ENCODE measurements at regions not wholly inside any gene's neighbourhood (a gene's known extent, or its start where the extent isn't known, plus 50 kb on each side); places are given as distances from the start of the nearest gene placed in this dataset.

DNA sequence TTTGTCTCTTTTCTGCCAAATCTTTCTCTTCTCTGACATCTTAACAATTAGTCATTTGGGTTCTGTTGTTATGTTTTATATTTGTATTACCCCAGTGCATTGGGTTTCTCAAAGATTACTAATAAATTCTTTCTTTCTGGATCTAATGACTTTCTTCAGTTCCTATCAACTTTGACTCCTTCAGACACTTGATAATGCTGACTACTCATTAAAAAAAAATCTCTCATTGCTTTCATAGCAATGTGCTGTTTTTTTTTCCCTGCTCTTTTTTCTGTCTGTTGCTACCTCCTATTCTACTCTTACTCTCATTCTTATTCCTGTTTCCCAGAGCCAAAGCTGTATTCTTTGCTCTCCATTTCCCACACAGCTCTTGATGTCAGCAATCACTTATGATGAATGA, 81.3 kb upstream of the MAP3K7 start:
- TF ChIP-seq SMC3 (conservative IDR thresholded peaks at IDR 0.05; ENCODE audit: poor library complexity): no peak
- TF ChIP-seq MXI1 (conservative IDR thresholded peaks at IDR 0.05; ENCODE audit: poor library complexity, severe bottlenecking): no peak
- no peak for TF ChIP-seq TAF1 (IDR thresholded peaks at IDR 0.05; ENCODE audit: low read depth)
- TF ChIP-seq POLR2AphosphoS5 (IDR thresholded peaks at IDR 0.05): no peak
- Histone ChIP-seq H3F3A (ENCODE audit: insufficient read depth, low read length, poor library complexity, severe bottlenecking) (no peaks in the 10 kb centered on the region), H3K79me2 (replicated peaks; ENCODE audit: insufficient read depth, low read length) (no peaks in the 10 kb centered on the region), H3K4me3 (ENCODE audit: low read length) (no peak overlapping the region), H3K27ac (ENCODE audit: low read length) (no peak overlapping the region), H3K9me2 (ENCODE audit: insufficient read depth, low read length) (no peaks in the 10 kb centered on the region), H3K9me3 (ENCODE audit: low read length) (no peaks in the 10 kb centered on the region), H2AFZ (ENCODE audit: low read depth, low read length) (no peak overlapping the region), H3K27me3 (ENCODE audit: insufficient read depth, low read depth, low read length) (no peaks in the 10 kb centered on the region), H4K20me1 (ENCODE audit: insufficient read depth) (no peaks in the 10 kb centered on the region), H3K36me3 (ENCODE audit: insufficient read depth, low read length) (no peaks in the 10 kb centered on the region), H3K4me2 (ENCODE audit: low read length) (no peak overlapping the region), H3K9ac (ENCODE audit: low read length) (no peak overlapping the region)

DNA sequence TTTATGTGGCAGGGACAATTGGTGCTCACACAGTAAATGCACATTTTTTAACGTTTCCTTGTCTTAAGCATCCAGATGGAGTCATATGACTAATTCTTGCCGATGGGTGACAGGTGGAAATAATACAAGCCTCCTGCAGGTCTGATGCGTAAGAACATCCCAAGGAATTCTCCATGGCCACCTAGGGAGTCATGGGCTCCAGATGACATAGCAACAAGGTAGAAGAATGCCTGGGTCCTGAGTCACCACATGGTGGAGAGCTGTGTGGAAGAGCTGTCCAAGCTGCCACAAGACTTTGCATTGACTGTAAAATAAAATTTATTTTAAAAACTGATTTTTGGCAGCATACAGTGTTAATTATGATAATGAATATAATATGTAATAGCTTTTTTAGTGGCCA, 77.0 kb upstream of the MAP3K7 start:
- Histone ChIP-seq H3K4me3 (ENCODE audit: low read length) (no peak overlapping the region), H4K20me1 (ENCODE audit: insufficient read depth) (no peaks in the 10 kb centered on the region), H3K9me3 (ENCODE audit: low read length) (no peaks in the 10 kb centered on the region), H3K27ac (ENCODE audit: low read length) (no peak overlapping the region), H3K27me3 (ENCODE audit: insufficient read depth, low read depth, low read length) (no peaks in the 10 kb centered on the region), H3K9me2 (ENCODE audit: insufficient read depth, low read length) (no peaks in the 10 kb centered on the region), H3F3A (ENCODE audit: insufficient read depth, low read length, poor library complexity, severe bottlenecking) (no peaks in the 10 kb centered on the region), H3K36me3 (ENCODE audit: insufficient read depth, low read length) (no peaks in the 10 kb centered on the region), H3K4me2 (ENCODE audit: low read length) (no peak overlapping the region), H3K9ac (ENCODE audit: low read length) (no peak overlapping the region), H2AFZ (ENCODE audit: low read depth, low read length) (no peak overlapping the region), H3K79me2 (replicated peaks; ENCODE audit: insufficient read depth, low read length) (no peaks in the 10 kb centered on the region)
- no peak for TF ChIP-seq TAF1 (IDR thresholded peaks at IDR 0.05; ENCODE audit: low read depth)
- TF ChIP-seq, protein P1, sequence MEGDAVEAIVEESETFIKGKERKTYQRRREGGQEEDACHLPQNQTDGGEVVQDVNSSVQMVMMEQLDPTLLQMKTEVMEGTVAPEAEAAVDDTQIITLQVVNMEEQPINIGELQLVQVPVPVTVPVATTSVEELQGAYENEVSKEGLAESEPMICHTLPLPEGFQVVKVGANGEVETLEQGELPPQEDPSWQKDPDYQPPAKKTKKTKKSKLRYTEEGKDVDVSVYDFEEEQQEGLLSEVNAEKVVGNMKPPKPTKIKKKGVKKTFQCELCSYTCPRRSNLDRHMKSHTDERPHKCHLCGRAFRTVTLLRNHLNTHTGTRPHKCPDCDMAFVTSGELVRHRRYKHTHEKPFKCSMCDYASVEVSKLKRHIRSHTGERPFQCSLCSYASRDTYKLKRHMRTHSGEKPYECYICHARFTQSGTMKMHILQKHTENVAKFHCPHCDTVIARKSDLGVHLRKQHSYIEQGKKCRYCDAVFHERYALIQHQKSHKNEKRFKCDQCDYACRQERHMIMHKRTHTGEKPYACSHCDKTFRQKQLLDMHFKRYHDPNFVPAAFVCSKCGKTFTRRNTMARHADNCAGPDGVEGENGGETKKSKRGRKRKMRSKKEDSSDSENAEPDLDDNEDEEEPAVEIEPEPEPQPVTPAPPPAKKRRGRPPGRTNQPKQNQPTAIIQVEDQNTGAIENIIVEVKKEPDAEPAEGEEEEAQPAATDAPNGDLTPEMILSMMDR (IDR thresholded peaks at IDR 0.05; ENCODE audit: poor library complexity, severe bottlenecking): no peak
- TF ChIP-seq RAD21 (conservative IDR thresholded peaks at IDR 0.05): no peak
- TF ChIP-seq, protein P2, sequence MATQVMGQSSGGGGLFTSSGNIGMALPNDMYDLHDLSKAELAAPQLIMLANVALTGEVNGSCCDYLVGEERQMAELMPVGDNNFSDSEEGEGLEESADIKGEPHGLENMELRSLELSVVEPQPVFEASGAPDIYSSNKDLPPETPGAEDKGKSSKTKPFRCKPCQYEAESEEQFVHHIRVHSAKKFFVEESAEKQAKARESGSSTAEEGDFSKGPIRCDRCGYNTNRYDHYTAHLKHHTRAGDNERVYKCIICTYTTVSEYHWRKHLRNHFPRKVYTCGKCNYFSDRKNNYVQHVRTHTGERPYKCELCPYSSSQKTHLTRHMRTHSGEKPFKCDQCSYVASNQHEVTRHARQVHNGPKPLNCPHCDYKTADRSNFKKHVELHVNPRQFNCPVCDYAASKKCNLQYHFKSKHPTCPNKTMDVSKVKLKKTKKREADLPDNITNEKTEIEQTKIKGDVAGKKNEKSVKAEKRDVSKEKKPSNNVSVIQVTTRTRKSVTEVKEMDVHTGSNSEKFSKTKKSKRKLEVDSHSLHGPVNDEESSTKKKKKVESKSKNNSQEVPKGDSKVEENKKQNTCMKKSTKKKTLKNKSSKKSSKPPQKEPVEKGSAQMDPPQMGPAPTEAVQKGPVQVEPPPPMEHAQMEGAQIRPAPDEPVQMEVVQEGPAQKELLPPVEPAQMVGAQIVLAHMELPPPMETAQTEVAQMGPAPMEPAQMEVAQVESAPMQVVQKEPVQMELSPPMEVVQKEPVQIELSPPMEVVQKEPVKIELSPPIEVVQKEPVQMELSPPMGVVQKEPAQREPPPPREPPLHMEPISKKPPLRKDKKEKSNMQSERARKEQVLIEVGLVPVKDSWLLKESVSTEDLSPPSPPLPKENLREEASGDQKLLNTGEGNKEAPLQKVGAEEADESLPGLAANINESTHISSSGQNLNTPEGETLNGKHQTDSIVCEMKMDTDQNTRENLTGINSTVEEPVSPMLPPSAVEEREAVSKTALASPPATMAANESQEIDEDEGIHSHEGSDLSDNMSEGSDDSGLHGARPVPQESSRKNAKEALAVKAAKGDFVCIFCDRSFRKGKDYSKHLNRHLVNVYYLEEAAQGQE (IDR thresholded peaks at IDR 0.05; ENCODE audit: borderline replicate concordance): no peak
- no peak for TF ChIP-seq MXI1 (conservative IDR thresholded peaks at IDR 0.05; ENCODE audit: poor library complexity, severe bottlenecking)
- no peak for TF ChIP-seq SMC3 (conservative IDR thresholded peaks at IDR 0.05; ENCODE audit: poor library complexity)
- no peak for TF ChIP-seq EZH2 (IDR thresholded peaks at IDR 0.05; ENCODE audit: borderline replicate concordance, insufficient read depth, low read length, poor library complexity, severe bottlenecking)
- TF ChIP-seq EP300 (conservative IDR thresholded peaks at IDR 0.05; ENCODE audit: poor library complexity, severe bottlenecking): no peak
- TF ChIP-seq POLR2AphosphoS5 (IDR thresholded peaks at IDR 0.05): no peak

- no peak overlapping the region for H3K27ac ChIP-seq (ENCODE audit: low read length)
Observed at GRCh38 chr6:90663106-90663505, 76.2 kb upstream of the MAP3K7 start.

More at GRCh38 chr6:90663106-90663505, 76.2 kb upstream of the MAP3K7 start:
- Histone ChIP-seq H3K9me3 (ENCODE audit: low read length) (no peaks in the 10 kb centered on the region), H3K9ac (ENCODE audit: low read length) (no peak overlapping the region), H3K9me2 (ENCODE audit: insufficient read depth, low read length) (no peaks in the 10 kb centered on the region), H4K20me1 (ENCODE audit: insufficient read depth) (no peaks in the 10 kb centered on the region), H3K4me3 (ENCODE audit: low read length) (no peak overlapping the region), H2AFZ (ENCODE audit: low read depth, low read length) (no peak overlapping the region), H3K27me3 (ENCODE audit: insufficient read depth, low read depth, low read length) (no peaks in the 10 kb centered on the region), H3K4me2 (ENCODE audit: low read length) (no peak overlapping the region), H3K79me2 (replicated peaks; ENCODE audit: insufficient read depth, low read length) (no peaks in the 10 kb centered on the region), H3K36me3 (ENCODE audit: insufficient read depth, low read length) (no peaks in the 10 kb centered on the region), H3F3A (ENCODE audit: insufficient read depth, low read length, poor library complexity, severe bottlenecking) (no peaks in the 10 kb centered on the region)
- TF ChIP-seq MXI1 (conservative IDR thresholded peaks at IDR 0.05; ENCODE audit: poor library complexity, severe bottlenecking): no peak
- TF ChIP-seq, protein P1 (IDR thresholded peaks at IDR 0.05; ENCODE audit: poor library complexity, severe bottlenecking): no peak
- TF ChIP-seq EZH2 (IDR thresholded peaks at IDR 0.05; ENCODE audit: borderline replicate concordance, insufficient read depth, low read length, poor library complexity, severe bottlenecking): no peak
- TF ChIP-seq, protein P2 (IDR thresholded peaks at IDR 0.05; ENCODE audit: borderline replicate concordance): no peak
- TF ChIP-seq RAD21 (conservative IDR thresholded peaks at IDR 0.05): no peak
